Anterior cingulate cortex (tissue), 58 donors: ENCODE measurements at regions not wholly inside any gene's neighbourhood (a gene's known extent, or its start where the extent isn't known, plus 50 kb on each side); places are given as distances from the start of the nearest gene placed in this dataset.
A peak's percentile ranks its signal among the peaks of the same experiment; 100 is the strongest.

Experiments
- DNase-seq, 58 donors: peaks; one replicate each; lab custom pipeline; 2025; lab: John Stamatoyannopoulos, UW

DNA sequence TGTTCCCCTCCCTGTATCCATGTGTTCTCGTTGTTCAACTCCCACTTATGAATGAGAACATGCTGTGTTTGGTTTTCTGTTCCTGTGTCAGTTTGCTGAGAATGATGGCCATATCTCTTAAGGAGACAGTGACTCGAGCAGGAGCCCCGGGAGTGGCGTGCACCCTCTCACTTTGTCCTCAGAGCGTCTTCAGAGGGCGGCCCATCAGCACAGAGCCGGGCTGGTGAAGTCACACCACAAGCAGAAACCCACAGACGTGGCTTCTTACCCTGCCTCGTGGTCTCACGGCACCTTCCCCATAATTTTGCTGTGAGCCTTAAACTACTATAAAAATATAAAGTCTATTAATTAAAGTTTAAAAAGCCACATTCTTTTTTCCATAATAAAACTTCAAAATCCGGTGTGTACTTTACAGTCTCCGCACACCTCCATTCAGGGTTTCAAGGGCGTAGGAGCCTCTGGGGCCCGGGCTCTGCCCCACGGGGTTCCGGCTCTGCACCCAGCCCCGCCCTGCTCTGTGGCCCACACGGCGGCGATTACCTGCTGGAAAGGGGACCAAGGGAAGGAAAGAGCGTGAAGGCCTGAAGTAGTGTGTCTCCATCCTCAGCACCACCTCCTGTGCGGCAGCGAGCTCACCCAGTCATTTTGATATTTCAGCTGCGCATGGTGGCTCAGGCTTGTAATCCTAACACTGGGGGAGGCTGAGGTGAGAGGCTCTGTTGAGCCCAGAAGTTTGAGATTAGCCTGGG lies 101.3 kb upstream of the SOX1 start:
- no peak for DNase-seq

DNA sequence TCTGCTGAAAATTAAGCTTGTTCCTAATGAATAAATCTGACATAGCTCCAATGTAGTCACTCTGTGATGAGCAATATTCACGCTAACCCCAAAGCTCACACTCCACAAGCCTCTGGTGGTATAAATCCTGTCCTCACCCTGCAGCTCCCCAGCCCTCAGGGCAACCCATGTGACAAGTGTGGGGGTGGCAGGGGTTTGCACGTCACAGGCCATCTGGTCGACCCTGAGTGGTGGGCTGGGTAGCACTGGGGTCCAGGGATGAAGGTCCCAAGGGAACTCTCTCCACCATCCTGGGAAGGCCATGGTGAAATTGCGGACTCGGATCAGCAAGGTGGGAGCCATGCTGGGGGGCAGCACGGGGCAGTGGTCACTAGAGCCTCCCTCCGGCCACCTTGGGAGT lies 100.0 kb upstream of the SOX1 start:
- DNase-seq = no peak

DNA sequence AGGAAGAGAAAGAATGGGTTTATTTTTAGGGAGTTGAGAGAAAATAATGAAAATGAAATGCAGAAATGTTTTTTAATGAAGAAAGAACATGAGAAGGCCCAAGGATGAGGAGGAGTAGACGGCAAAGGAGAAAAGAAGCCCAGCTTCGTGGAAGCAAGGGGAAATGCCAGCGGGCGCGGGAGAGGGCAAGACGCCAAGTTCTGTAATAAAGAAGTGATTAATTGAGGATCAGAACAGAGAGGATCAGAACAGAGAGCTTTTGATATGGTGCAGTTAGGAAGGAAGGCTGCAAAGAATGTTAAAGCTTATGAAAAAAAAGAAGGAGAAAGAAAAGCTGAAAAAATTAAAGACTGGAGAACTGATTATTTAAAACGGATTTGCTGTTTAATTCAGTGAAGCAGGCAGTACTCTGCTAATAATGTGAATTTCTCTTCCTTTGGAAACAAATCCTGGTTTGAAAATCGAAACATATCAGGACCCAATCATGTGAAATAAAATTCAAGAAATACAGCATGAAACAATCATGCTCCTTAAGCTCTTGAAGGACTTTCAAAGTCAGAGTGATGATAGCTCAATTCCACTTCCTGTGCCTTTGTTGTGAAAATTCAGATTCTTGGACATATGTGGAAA lies 99.3 kb upstream of the SOX1 start:
- peak in 49 of 58 donors; percentile 9 to 86 (median 50) for DNase-seq

DNA sequence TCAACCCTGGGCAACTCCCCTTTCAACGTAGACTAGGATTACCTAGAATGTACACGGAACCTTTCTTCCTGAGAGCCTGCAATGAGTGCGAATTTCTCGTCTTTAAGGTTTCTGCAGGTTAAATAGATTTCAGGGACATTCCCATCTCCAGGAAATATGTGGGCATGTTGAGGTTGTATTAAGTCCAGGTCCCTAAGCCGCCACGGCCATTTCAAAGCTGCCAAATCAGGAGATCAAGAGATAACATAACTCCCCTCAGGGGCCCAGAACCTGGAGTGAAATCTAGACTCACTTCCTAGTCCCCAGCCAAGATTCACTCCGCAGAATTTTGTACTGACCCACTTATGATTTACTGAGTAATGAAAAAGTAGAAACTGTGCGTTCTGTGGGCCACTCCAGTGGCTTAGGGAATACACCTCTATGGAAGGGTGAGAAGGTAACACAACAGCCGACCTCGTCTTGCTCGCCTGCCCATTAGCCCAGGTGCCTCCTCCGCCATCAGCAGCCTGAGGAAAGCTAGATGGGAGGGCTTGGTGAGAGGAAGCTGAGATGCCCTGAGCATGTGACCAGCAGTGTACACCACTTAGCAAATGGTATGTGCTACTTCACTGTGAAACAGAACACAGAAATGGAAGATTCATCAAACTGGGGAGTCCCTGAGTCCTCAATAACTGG lies 98.5 kb upstream of the SOX1 start:
- no peak for DNase-seq

DNA sequence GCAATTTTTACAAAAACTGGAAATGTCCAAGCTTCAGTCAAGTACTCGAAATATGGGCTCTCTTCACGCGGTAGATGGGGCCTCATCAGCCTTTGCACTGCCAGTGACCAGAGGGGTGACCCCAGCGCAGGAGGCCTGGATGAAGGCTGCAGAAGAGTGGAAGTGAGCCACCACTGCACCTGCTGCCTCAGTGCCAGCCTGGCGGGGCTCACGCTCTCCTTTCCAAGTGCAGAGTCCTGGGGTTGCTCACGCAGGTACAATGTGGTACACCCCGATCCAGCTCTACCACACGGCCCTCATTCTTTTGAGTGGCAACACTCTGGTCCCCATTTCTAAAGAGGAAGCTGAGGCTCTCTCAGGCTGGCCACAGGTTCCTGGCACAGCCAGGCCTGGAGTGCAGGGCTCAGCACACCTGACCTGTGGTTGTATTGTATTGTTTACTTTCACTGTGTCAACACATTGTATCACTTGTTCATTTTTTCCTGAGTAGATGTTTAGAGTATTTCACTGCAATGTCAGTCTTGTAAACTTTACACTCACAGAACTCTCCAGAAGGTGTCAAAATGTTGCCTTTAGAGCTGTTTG lies 97.3 kb upstream of the SOX1 start:
- DNase-seq = no peak

DNA sequence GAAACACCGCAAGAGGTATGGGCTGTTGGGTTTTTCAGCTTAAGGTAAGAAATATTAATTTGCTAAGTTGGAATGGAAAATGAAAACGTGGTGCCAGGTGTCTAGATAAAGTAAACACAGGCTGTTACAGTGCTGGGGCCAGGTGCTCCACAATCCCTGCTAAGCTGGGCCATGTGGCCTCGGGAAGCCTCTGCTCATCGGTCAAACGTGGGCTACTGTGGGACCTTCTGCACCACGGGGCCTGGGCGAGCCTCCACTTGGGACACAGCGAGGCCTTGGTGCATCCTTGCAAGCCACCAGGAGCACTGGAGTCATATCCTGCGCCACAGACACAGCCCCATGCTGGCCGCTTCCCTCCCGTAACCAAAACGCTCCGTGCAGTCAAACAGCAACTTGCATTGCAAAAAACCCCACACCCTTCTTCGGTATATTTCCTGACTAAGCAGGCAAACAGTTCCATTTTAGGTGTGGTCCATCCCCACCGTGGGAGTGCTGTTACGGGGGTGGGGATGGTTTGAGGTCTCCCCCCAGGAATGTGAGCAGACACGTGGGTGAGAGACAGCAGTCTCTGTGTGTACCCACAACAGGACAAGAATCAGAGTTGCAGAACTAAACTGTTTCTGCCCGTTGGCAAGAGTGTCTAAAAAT lies 96.3 kb upstream of the SOX1 start:
- DNase-seq = no peak

DNA sequence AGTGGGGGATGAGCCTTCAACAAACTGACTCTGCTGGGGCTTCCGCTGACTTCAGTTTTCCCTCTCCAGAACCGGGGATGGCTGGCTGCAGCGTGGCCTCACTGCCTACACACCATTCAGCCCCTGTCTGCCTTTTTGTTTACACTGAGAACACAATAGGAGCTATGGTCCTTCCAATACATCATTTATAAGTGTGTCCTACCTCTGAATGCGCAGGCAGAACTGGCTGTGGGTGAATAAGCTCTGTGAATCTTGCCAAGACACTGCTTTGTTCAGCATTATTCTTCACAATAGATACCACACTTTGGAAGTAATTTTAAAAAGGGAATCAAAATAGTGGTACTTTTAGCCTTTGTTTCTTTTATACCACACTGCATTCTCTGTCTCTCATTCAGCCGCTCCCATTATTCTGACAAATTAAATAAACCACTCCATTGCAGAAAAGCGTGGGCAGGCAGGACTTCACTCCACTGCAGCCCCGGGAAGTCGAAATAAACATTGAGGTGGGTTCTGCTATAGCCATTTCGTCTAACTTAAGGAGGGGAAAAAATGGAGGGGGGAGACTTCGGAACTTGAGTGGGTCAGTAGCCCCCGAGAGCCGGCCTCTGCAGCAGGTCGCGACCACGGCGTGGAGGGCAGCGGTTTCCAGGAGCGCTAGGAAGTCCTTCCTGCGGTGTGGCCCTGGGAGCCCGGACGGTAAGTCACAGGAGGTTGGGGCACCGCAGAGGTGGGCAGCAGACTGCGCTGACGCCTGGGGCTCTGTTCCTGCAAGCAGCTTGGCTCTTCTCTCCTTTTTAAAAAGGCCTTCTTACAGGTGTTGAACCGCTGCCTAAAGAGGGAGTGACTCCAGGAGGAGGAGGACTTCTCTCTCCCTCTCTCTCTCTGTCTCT lies 94.8 kb upstream of the SOX1 start:
- no peak for DNase-seq

DNA sequence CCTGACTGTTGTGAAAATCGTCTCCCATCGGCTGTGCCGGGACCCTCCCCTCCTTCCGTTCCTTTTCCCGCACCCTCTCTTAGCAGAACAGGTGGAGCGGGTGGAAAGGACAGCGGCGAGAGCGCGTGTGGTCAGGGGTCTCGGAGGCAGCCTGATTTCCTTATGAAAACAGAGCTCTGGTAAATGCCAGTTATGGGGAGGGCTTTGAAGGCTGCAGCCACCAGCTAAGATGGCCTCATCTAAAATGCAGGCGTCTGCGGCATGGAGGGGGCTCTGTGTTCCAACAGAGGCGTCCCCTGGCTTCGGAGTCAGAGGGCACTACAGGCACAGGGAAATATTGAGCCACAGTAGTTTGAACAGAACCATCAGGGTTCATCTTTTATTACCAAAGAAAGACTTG lies 93.8 kb upstream of the SOX1 start:
- no peak for DNase-seq

DNA sequence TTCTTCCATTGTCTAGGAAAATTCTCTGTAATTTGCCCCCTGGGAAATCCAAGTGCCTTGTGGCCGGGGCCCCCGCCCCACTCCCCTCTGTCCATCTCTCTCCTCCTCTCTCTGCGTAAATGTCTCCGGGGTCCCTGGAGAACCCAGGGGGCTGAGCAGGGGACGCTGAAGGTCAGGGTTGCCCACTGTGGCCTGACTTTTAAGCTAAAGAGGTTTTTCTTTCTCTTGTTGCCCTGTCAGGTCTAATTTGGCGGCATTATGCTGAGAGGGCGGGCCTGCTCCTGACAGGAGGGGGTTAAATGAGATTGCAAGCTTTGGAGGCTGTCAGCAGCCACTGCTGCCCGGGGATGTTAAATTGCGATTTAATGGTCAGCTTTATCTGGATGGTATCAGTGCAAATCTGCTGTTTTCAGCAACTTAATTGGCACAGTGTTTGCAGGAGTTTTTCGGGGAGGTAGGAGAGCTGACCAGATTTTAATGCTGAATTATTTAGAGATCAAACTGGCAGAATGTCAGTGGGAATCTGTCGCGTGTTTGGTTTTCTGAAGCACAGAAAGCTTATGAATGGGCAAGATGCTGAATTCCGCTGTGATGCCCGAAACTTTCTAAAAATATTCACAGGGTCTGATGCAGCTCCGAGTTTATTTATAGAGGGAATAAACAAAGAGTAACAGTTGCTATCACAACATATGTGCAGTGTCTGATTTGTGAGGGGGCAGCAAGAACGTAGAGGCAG lies 93.2 kb upstream of the SOX1 start:
- peak in 9 of 58 donors; percentile 14 to 56 (median 29) for DNase-seq

DNA sequence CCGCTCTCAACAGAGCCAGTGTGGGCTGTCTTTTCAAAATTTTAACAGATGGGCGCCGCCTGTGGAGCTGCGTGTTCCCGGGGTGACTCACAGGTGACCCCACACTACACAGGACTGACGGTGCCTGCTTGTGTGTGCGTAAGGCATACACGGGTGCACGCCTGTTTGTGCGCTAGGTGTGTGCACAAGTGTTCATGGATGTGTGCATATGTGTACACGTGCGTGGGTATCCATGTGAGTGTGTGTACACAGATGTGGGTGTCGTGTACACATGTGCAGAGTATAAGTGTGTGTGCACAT lies 92.7 kb upstream of the SOX1 start:
- DNase-seq = peak in 7 of 58 donors; percentile 13 to 38 (median 29)

DNA sequence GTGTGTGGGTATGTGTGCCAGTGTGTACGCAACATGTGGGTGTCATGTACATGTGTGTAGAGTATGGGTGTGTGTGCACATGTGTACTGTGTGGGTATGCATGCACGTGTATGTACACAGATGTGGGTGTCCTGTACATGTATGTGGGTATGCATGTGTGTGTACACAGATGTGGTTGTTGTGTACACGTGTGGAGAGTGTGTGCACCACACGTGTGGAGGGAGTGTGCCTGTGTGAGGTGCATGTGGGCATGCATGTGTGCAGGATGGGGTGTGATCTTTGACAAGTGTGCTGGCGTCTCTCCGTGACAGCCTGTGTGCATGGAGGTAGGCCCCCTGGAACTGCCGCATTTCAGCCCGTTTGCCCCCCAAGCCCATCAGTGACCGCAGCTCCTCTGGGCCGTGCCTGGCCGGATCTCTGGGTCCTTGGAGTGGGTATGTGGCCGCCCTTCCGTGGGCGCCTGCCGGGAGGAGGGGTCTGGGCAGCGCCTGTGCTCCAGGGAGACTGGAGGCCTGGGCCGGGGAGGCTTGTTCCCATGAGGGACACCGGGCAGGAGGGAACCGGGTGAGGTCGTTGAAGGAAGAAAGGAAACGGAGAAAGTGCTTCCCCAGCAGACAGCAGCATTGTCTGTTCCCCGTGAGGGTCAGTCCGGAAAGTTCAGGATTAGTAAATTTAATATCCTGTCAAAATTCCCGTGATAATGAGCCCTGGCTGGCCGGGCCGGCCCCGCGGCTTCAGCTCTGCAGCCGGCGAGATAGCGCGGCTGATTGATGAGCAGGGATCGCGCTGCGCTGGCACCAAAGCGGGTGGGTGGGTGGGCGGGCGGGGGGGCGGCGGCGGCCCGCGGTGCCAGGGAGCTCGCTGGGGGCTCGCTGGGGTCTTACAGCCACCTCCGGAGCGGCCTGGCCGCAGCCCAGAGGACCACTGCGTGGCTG lies 91.1 kb upstream of the SOX1 start:
- DNase-seq = no peak

DNA sequence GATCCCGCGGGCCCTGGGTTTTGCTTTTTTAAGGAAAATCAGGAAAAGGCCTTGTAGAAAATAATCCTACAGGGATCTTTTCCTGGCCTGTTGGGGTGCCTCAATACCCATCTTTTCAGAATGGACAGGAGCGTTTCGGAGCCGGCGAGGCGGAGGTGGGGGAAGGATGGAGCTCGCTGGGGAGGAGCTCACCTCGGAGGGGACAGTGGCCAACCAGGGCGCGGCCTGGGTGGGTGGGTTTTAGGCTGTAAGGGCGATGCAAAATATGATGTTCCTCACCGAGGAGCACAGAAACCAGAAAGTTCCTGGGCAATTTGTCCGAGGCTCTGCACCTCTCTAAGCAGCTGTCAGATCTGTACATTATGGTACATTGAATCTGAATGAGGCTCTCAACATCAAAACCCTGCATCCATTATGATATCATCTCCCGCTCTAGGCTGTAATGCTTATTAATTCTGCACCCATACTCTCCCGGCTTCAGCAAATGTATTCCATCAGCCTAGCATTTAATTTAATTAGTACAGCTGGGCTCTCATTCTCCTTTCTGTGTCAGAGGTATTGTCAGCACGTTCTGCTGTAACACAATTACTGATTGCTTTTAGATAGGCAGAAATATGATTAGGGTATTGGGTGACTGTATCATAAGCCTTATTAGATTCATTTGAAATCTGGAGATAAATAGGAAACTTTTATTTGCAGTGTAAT lies 90.3 kb upstream of the SOX1 start:
- no peak for DNase-seq

DNA sequence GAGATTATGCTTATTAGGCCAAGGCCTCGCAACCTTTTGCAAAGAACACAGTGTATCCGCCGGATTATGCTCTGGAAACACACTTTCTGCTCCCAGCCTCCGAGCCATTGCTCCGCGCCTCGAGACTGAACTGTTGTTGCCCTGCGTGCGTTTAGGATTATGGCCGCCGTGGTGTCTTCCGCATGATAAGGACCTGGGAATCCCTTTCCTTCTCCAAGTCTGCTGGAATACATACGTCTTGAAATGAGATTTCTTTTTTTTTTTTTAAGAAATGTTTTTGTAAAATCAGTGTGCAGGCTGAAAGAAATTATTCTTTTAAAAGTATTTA lies 89.8 kb upstream of the SOX1 start:
- no peak for DNase-seq

DNA sequence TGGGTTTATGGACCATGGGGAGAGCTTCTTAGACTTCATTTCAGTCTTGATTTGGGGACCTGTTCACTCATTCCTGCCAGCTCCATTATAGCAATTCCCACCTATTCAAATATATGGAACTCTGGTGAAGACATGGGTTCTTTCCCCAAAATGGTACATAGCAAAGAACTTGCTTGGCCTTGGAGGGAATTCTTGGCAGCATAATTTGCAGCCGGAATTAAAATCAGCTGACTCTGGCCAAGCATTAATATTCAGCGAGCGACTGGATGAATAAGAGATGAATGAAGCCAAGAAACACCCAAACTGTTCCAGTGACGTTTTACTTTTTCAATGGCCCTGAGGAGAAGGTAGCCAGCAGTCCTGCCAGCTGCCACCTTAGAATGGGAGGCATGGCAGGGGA lies 88.4 kb upstream of the SOX1 start:
- DNase-seq = peak in 7 of 58 donors; percentile 13 to 51 (median 25)

DNA sequence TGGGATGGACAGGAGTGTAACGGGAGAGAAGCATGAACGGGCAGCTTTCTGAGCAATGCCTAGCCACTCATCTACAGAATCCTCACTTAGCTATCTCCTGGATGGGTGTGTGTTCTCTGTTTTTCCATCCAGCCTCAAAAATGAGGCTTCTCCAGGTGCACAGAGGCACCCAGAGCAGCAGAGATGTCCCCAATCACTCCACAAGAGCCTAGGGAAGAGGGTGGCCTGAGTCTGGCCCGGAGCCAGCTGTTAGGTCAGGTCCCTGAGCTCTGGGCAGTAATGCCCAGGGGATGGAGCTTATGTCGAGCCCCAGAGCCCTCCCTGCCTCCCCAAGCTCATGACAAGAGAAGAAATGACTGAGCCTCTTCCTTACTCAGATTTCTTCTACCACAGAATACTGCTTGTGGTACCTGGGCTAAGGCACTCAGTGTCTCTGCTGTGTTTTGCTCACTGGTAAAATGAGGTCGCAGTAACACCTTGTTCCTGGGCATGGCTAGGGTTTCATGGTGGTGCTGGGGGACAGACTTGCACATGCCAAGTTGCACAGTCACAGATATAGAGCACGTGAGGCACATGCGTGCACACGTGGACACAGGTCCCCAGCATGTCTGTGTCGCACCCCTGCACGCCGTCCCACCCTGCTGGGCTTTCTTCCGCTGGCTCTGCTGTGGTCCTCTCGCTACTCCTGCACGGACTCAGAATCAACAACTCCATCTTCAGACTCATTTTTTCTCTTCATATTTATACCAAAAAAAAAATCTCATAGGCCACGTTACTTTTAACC lies 86.6 kb upstream of the SOX1 start:
- no peak for DNase-seq

DNA sequence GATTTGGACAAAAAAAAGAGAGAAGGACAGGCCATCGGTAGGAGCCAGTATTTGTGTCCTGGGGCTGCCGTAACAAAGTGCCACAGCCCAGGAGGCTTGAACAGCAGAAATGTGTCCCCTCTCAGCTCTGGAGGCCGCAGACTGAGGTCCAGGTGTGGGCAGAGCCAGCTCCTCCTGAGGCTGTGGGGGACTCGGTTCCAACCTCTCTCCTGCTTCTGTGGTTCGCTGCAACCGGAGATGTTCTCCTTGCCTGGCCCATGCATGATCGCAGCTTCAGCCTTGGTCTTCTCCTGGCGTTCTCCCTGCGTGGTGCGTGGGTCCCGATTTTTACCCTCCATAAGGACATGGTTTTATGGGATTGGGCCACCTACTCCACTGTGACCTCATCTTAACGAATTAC lies 85.9 kb upstream of the SOX1 start:
- DNase-seq = no peak
